ENCODE measurements at regions not wholly inside any gene's neighbourhood (a gene's known extent, or its start where the extent isn't known, plus 50 kb on each side); places are given as distances from the start of the nearest gene placed in this dataset.

GRCh38 chr21:32070676-32071330 lies 198.0 kb downstream of the HUNK start:
- TF ChIP-seq, protein P1, sequence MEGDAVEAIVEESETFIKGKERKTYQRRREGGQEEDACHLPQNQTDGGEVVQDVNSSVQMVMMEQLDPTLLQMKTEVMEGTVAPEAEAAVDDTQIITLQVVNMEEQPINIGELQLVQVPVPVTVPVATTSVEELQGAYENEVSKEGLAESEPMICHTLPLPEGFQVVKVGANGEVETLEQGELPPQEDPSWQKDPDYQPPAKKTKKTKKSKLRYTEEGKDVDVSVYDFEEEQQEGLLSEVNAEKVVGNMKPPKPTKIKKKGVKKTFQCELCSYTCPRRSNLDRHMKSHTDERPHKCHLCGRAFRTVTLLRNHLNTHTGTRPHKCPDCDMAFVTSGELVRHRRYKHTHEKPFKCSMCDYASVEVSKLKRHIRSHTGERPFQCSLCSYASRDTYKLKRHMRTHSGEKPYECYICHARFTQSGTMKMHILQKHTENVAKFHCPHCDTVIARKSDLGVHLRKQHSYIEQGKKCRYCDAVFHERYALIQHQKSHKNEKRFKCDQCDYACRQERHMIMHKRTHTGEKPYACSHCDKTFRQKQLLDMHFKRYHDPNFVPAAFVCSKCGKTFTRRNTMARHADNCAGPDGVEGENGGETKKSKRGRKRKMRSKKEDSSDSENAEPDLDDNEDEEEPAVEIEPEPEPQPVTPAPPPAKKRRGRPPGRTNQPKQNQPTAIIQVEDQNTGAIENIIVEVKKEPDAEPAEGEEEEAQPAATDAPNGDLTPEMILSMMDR (IDR thresholded peaks at IDR 0.05): no peak
- TF ChIP-seq POLR2A (IDR thresholded peaks at IDR 0.05): no peak
- TF ChIP-seq EP300 (IDR thresholded peaks at IDR 0.05): no peak

Measured in upper lobe of left lung (tissue), 4 donors.